H1 (cell line): ENCODE measurements at regions not wholly inside any gene's neighbourhood (a gene's known extent, or its start where the extent isn't known, plus 50 kb on each side); places are given as distances from the start of the nearest gene placed in this dataset.

Experiments
- CEBPB ChIP-seq: IDR thresholded peaks from 2 replicates; pipeline ENCODE4 v1.6.1; 2012; ENCODE audit warnings: low read depth, low read length
- CTBP2 ChIP-seq: IDR thresholded peaks from 2 replicates; pipeline ENCODE4 v1.7.0; 2011; ENCODE audit warnings: borderline replicate concordance, mild to moderate bottlenecking, moderate library complexity, mixed read lengths, low read length; ENCODE audit not compliant: insufficient read depth, insufficient read length
- FOSL1 ChIP-seq: IDR thresholded peaks from 2 replicates; pipeline ENCODE4 v1.6.1; 2011; ENCODE audit warnings: mild to moderate bottlenecking, low read depth, low read length, moderate library complexity; ENCODE audit not compliant: insufficient read depth
- RNF2 ChIP-seq: fragments of 200-900, 300-1000 bp; sonication (generic); IDR thresholded peaks from 2 replicates; pipeline ENCODE4 v1.7.1; 2016; ENCODE audit warnings: borderline replicate concordance, low read depth, mild to moderate bottlenecking, antibody characterized with exemption, low read length; ENCODE audit not compliant: poor library complexity, severe bottlenecking; ENCODE audit errors: missing control alignments
- SUZ12 ChIP-seq: fragments of 200-600 bp; sonication (generic); IDR thresholded peaks from 2 replicates; pipeline ENCODE4 v1.6.1; 2012; ENCODE audit warnings: mild to moderate bottlenecking, inconsistent platforms, low read length, moderate library complexity, mixed read lengths
- TBP ChIP-seq: IDR thresholded peaks from 2 replicates; pipeline ENCODE4 v1.6.1; 2011; ENCODE audit warnings: low read depth, low read length, improper control_type of control experiment
- TCF12 ChIP-seq: IDR thresholded peaks from 2 replicates; pipeline ENCODE4 v1.6.1; 2011; ENCODE audit warnings: low read depth, mild to moderate bottlenecking, low read length
- TEAD4 ChIP-seq: IDR thresholded peaks from 2 replicates; pipeline ENCODE4 v1.6.1; 2012; ENCODE audit warnings: low read depth, low read length, inconsistent platforms, mixed read lengths
- TF ChIP-seq, protein P1 (sequence below), 3 experiments: IDR thresholded peaks; 1 replicate in 2 of 3; 2 replicates in 1 of 3; pipeline versions ENCODE4 v1.5.1 to v1.6.1; 2011; ENCODE audit warnings: low read length in 3 of 3, mild to moderate bottlenecking in 3 of 3, inconsistent platforms in 2 of 3, low read depth in 1 of 3, moderate library complexity in 1 of 3; ENCODE audit not compliant: insufficient read depth in 1 of 3; ENCODE audit errors: control extremely low read depth in 1 of 3

DNA sequence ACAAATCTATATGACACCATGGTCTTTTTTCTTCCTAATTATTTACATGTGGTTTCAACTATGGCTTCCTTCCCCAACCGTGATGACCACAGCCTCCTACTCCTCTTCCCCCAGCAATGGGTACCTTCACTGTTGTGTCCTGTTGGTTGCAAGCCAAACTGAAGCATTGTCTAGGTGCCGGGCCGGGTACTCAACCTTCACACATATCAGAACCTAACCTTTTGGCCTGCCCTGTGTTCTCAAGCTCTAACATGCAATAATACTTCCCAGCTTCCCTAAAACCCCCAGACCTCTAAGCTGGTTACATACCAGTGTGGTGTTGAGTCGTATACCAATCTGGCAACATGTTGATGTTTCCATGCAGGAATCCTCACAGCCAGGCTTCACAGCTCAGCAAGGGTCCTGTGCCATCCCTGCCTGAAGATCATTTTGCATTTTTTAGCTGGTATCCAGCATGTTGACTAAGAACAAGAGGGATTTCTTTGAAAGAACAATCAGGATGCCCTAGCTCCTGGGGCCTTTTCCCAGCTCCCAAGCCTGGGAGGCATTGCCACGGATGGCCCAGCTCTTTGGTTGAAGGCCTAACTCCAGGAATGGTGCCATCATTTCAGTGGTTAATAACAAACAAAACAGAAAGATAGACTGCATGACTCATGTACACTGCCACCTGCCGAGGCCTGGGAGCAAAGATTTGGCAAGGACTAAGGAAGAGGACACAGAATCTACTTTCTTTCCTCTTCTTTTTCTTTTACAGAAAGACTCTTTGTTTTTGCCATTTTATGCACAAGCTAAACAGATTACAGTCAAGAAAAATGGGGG is 373.7 kb upstream of the SALL1 start (continued):
- TF ChIP-seq CTBP2 (no peak), TBP (no peak), FOSL1 (no peak), CEBPB (no peak), RNF2 (no peak), TCF12 (no peak), TEAD4 (no peak), SUZ12 (no peak)
- TF ChIP-seq, protein P1, sequence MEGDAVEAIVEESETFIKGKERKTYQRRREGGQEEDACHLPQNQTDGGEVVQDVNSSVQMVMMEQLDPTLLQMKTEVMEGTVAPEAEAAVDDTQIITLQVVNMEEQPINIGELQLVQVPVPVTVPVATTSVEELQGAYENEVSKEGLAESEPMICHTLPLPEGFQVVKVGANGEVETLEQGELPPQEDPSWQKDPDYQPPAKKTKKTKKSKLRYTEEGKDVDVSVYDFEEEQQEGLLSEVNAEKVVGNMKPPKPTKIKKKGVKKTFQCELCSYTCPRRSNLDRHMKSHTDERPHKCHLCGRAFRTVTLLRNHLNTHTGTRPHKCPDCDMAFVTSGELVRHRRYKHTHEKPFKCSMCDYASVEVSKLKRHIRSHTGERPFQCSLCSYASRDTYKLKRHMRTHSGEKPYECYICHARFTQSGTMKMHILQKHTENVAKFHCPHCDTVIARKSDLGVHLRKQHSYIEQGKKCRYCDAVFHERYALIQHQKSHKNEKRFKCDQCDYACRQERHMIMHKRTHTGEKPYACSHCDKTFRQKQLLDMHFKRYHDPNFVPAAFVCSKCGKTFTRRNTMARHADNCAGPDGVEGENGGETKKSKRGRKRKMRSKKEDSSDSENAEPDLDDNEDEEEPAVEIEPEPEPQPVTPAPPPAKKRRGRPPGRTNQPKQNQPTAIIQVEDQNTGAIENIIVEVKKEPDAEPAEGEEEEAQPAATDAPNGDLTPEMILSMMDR (IDR thresholded peaks at IDR 0.05; ENCODE audit: control extremely low read depth in 1 of 3, insufficient read depth in 1 of 3, low read depth in 1 of 3, low read length in 3 of 3) = no peak
